ENCODE measurements at regions not wholly inside any gene's neighbourhood (a gene's known extent, or its start where the extent isn't known, plus 50 kb on each side); places are given as distances from the start of the nearest gene placed in this dataset.

DNA sequence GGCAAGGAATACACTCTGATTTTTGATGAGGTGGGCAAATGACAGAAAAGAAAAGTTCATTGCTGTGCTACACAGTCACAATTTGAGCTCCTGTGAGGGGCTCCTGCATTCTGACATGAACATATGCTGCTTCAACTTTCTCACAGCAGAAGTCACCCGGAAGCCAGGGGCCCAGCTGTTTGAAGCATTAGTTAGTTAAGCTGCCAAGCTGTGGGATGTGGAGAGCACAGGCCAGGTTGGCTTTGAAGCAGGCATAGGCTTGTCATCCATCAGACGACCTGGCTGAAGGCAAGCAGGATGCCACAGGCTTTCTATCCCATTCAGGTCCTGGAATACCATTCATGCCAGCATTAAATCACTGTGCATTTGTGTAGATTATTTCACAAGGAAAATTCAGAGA lies 63.1 kb downstream of the MTNR1B start:
- H3K27ac Mint-ChIP-seq (ENCODE audit: unreplicated experiment) = no peak overlapping the region
- no peaks in the 10 kb centered on the region for H3K9me3 ChIP-seq
- BruUV-seq (replicated peaks) = no TSS peak
- no peak overlapping the region for H3K4me3 ChIP-seq (ENCODE audit: low read depth, low read length)
- ChIA-PET CTCF (no interaction called here), POLR2A (no interaction called here)
- H3K27me3 ChIP-seq (replicated peaks; ENCODE audit: control insufficient read depth, insufficient read depth, low read length) = no peaks in the 10 kb centered on the region
- no peaks in the 10 kb centered on the region for H3K4me1 Mint-ChIP-seq (ENCODE audit: low read depth, unreplicated experiment)
- H3K27me3 Mint-ChIP-seq (ENCODE audit: insufficient read depth, unreplicated experiment) = peaks cover 10% of the 10 kb centered on the region
- H3K4me3 Mint-ChIP-seq (ENCODE audit: unreplicated experiment) = no peak overlapping the region
- H3K9me3 Mint-ChIP-seq (ENCODE audit: unreplicated experiment) = no peaks in the 10 kb centered on the region
- intact Hi-C loops (cut with micrococcal nuclease; ENCODE audit: unreplicated experiment) = no loop called here
- no peaks in the 10 kb centered on the region for H3K36me3 ChIP-seq (ENCODE audit: control insufficient read depth, insufficient read depth, low read length)
- H3K36me3 Mint-ChIP-seq (ENCODE audit: insufficient read depth, unreplicated experiment) = no peaks in the 10 kb centered on the region
- H3K4me1 ChIP-seq = no peaks in the 10 kb centered on the region
- DNase-seq = no peak
- TF ChIP-seq, protein P1, sequence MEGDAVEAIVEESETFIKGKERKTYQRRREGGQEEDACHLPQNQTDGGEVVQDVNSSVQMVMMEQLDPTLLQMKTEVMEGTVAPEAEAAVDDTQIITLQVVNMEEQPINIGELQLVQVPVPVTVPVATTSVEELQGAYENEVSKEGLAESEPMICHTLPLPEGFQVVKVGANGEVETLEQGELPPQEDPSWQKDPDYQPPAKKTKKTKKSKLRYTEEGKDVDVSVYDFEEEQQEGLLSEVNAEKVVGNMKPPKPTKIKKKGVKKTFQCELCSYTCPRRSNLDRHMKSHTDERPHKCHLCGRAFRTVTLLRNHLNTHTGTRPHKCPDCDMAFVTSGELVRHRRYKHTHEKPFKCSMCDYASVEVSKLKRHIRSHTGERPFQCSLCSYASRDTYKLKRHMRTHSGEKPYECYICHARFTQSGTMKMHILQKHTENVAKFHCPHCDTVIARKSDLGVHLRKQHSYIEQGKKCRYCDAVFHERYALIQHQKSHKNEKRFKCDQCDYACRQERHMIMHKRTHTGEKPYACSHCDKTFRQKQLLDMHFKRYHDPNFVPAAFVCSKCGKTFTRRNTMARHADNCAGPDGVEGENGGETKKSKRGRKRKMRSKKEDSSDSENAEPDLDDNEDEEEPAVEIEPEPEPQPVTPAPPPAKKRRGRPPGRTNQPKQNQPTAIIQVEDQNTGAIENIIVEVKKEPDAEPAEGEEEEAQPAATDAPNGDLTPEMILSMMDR (IDR thresholded peaks at IDR 0.05; ENCODE audit: insufficient read depth in 1 of 2, low read depth in 1 of 2, low read length in 1 of 2, severe bottlenecking in 1 of 2, unreplicated experiment in 1 of 2) = no peak

DNA sequence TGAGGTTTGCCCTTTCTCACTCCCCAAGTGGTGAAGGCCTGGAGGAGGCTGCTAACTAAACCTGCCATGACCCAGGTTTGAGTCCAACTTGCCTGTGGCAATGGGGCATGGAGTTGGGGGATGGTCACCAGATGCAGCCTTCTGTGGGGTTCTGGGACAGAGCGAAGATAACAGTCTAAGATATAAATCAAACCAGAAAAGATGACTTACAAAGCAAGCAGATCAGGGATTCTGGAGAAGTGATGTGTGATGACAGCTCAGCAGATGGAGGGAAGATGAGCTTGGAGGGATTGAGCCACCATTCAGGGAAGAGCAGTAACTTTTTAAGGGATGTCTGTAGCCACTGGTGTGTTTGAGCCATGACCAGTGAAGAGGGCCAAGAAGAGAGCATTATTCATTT lies 63.6 kb downstream of the MTNR1B start:
- no peaks in the 10 kb centered on the region for H3K9me3 ChIP-seq
- Mint-ChIP-seq H3K27ac (ENCODE audit: unreplicated experiment) (no peak overlapping the region), H3K36me3 (ENCODE audit: insufficient read depth, unreplicated experiment) (no peaks in the 10 kb centered on the region), H3K27me3 (ENCODE audit: insufficient read depth, unreplicated experiment) (peaks cover 10% of the 10 kb centered on the region), H3K4me3 (ENCODE audit: unreplicated experiment) (no peak overlapping the region), H3K9me3 (ENCODE audit: unreplicated experiment) (no peaks in the 10 kb centered on the region), H3K4me1 (ENCODE audit: low read depth, unreplicated experiment) (no peaks in the 10 kb centered on the region)
- no peaks in the 10 kb centered on the region for H3K36me3 ChIP-seq (ENCODE audit: control insufficient read depth, insufficient read depth, low read length)
- no peaks in the 10 kb centered on the region for H3K4me1 ChIP-seq
- ChIA-PET CTCF (no interaction called here), POLR2A (no interaction called here)
- DNase-seq = no peak
- H3K4me3 ChIP-seq (ENCODE audit: low read depth, low read length) = no peak overlapping the region
- intact Hi-C loops (cut with micrococcal nuclease; ENCODE audit: unreplicated experiment) = no loop called here
- no TSS peak for BruUV-seq (replicated peaks)
- TF ChIP-seq, protein P1 (IDR thresholded peaks at IDR 0.05; ENCODE audit: insufficient read depth in 1 of 2, low read depth in 1 of 2, low read length in 1 of 2, severe bottlenecking in 1 of 2, unreplicated experiment in 1 of 2) = no peak
- H3K27me3 ChIP-seq (replicated peaks; ENCODE audit: control insufficient read depth, insufficient read depth, low read length) = no peaks in the 10 kb centered on the region

DNA sequence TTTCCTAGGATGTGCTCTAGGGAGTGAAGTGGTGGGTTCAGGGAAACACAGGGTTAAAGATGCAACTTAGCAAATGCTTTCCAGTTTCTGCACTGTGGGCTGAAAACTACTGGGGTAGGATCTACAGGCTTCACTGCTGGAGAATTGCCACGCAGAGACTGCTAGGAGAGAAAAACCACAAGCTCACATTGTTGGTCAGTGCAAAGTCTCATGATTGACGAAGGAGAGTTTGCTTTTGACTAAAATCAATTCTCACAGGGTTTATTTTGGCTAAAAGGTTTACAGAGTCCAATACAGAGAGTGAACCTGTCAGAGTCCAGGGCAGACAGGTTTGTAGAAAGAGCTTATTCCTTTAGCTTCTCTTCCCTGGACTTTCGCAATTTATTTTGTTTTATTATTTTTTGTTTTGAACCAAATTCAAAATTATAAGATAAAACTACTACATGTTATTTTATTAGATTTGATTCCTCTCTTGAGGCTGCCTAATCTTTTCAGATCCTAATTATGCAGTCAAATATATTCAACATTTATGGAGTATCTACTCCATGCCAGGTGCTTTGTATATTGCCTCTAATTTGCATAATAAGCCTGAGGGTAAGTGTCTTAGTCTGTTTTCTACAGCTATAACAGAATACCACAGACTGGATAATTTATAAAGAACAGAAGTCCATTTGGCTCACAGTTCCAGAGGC lies 64.7 kb downstream of the MTNR1B start:
- ChIA-PET CTCF (no interaction called here), POLR2A (no interaction called here)
- no peaks in the 10 kb centered on the region for H3K27me3 ChIP-seq (replicated peaks; ENCODE audit: control insufficient read depth, insufficient read depth, low read length)
- DNase-seq = no peak
- peaks cover 13% of the 10 kb centered on the region for H3K27me3 Mint-ChIP-seq (ENCODE audit: insufficient read depth, unreplicated experiment)
- H3K4me3 Mint-ChIP-seq (ENCODE audit: unreplicated experiment) = no peak overlapping the region
- no peaks in the 10 kb centered on the region for H3K4me1 ChIP-seq
- no peaks in the 10 kb centered on the region for H3K4me1 Mint-ChIP-seq (ENCODE audit: low read depth, unreplicated experiment)
- H3K4me3 ChIP-seq (ENCODE audit: low read depth, low read length) = no peak overlapping the region
- H3K36me3 Mint-ChIP-seq (ENCODE audit: insufficient read depth, unreplicated experiment) = no peaks in the 10 kb centered on the region
- no peaks in the 10 kb centered on the region for H3K9me3 Mint-ChIP-seq (ENCODE audit: unreplicated experiment)
- TF ChIP-seq, protein P1 (IDR thresholded peaks at IDR 0.05; ENCODE audit: insufficient read depth in 1 of 2, low read depth in 1 of 2, low read length in 1 of 2, severe bottlenecking in 1 of 2, unreplicated experiment in 1 of 2) = no peak
- no peak overlapping the region for H3K27ac Mint-ChIP-seq (ENCODE audit: unreplicated experiment)
- no TSS peak for BruUV-seq (replicated peaks)
- no peaks in the 10 kb centered on the region for H3K9me3 ChIP-seq
- intact Hi-C loops (cut with micrococcal nuclease; ENCODE audit: unreplicated experiment) = no loop called here
- H3K36me3 ChIP-seq (ENCODE audit: control insufficient read depth, insufficient read depth, low read length) = no peaks in the 10 kb centered on the region

Measured in Caco-2 (cell line).